Gastrocnemius medialis (tissue), 4 donors: ENCODE measurements at regions not wholly inside any gene's neighbourhood (a gene's known extent, or its start where the extent isn't known, plus 50 kb on each side); places are given as distances from the start of the nearest gene placed in this dataset.

Experiments
- CTCF ChIP-seq, 5 experiments: fragments of 450-650 bp in 3 of 5; fragments of 200-600 bp in 2 of 5; sonication (generic) in 2 of 5; IDR thresholded peaks in 4 of 5; conservative IDR thresholded peaks in 1 of 5; 1 replicate in 4 of 5; 2 replicates in 1 of 5; pipeline ENCODE4 v1.5.1; 2016 to 2019; ENCODE audit warnings: antibody characterized with exemption in 5 of 5, mild to moderate bottlenecking in 3 of 5, moderate library complexity in 3 of 5
- POLR2A ChIP-seq, 2 donors: fragments of 450-650 bp; IDR thresholded peaks; one replicate each; pipeline ENCODE4 v1.6.1; 2017; ENCODE audit warnings: antibody characterized with exemption in 2 of 2, mild to moderate bottlenecking in 2 of 2, moderate library complexity in 2 of 2

DNA sequence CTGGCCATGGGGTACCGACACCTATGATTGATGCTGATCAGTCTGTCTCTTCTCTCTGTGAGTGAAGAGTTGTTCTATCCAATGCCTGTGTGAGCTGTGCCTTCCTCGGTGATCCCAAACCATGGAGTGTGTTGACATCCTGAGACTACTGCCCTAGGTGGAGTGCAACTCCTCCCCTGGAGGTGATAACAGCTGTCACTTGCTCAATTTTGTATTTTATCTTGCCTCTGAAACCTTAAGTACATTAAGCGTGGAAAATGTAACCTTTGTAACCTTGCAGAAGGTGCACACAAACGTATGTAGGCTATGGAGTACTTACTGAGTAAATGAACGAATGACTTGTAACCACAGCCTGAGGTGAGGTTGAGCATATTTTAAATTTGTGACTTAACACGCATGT lies 256.2 kb downstream of the FNDC1 start:
- TF ChIP-seq CTCF (IDR thresholded peaks at IDR 0.05 in 4 of 5, conservative IDR thresholded peaks at IDR 0.05 in 1 of 5) (no peak), POLR2A (IDR thresholded peaks at IDR 0.05) (no peak)
